ENCODE measurements at regions not wholly inside any gene's neighbourhood (a gene's known extent, or its start where the extent isn't known, plus 50 kb on each side); places are given as distances from the start of the nearest gene placed in this dataset.
"Not testable (repeated sequence)": the region's sequence is repeated elsewhere in the genome, so short reads cannot be mapped to it uniquely, and the experiment has no call there.

DNA sequence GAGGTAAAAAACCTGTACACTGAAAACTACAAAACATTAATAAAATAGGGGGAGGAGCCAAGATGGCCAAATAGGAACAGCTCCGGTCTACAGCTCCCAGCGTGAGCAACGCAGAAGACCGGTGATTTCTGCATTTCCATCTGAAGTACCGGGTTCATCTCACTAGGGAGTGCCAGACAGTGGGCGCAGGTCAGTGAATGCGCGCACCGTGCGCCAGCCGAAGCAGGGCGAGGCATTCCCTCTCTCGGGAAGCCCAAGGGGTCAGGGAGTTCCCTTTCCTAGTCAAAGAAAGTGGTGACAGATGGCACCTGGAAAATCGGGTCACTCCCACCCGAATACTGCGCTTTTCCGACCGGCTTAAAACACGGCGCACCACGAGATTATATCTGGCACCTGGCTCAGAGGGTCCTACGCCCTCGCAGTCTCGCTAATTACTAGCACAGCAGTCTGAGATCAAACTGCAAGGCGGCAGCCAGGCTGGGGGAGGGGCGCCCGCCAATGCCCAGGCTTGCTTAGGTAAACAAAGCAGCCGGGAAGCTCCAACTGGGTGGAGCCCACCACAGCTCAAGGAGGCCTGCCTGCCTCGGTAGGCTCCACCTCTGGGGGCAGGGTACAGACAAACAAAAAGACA, 400.9 kb upstream of the FGF16 start:
- TF ChIP-seq, protein P1, sequence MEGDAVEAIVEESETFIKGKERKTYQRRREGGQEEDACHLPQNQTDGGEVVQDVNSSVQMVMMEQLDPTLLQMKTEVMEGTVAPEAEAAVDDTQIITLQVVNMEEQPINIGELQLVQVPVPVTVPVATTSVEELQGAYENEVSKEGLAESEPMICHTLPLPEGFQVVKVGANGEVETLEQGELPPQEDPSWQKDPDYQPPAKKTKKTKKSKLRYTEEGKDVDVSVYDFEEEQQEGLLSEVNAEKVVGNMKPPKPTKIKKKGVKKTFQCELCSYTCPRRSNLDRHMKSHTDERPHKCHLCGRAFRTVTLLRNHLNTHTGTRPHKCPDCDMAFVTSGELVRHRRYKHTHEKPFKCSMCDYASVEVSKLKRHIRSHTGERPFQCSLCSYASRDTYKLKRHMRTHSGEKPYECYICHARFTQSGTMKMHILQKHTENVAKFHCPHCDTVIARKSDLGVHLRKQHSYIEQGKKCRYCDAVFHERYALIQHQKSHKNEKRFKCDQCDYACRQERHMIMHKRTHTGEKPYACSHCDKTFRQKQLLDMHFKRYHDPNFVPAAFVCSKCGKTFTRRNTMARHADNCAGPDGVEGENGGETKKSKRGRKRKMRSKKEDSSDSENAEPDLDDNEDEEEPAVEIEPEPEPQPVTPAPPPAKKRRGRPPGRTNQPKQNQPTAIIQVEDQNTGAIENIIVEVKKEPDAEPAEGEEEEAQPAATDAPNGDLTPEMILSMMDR (optimal IDR thresholded peaks at IDR 0.05 in 1 of 3, IDR thresholded peaks at IDR 0.05 in 1 of 3, conservative IDR thresholded peaks at IDR 0.05 in 1 of 3; ENCODE audit: extremely low read depth in 1 of 3, insufficient read depth in 2 of 3, low read length in 3 of 3), result not testable (repeated sequence)
- not testable (repeated sequence) for TF ChIP-seq EZH2 (IDR thresholded peaks at IDR 0.05; ENCODE audit: low read length)
